GM10266 (cell line): ENCODE measurements at regions not wholly inside any gene's neighbourhood (a gene's known extent, or its start where the extent isn't known, plus 50 kb on each side); places are given as distances from the start of the nearest gene placed in this dataset.

ENCODE experiments used
- DNase-seq: peaks from one replicate; pipeline ENCODE4 v3.0.0; 2012; ENCODE audit errors: extremely low spot score
- TF ChIP-seq, protein P1 (sequence below): IDR thresholded peaks from 2 replicates; pipeline ENCODE4 v1.5.1; 2012; ENCODE audit warnings: mild to moderate bottlenecking, low read depth; ENCODE audit not compliant: control insufficient read depth, insufficient read depth; ENCODE audit errors: missing control alignments

DNA sequence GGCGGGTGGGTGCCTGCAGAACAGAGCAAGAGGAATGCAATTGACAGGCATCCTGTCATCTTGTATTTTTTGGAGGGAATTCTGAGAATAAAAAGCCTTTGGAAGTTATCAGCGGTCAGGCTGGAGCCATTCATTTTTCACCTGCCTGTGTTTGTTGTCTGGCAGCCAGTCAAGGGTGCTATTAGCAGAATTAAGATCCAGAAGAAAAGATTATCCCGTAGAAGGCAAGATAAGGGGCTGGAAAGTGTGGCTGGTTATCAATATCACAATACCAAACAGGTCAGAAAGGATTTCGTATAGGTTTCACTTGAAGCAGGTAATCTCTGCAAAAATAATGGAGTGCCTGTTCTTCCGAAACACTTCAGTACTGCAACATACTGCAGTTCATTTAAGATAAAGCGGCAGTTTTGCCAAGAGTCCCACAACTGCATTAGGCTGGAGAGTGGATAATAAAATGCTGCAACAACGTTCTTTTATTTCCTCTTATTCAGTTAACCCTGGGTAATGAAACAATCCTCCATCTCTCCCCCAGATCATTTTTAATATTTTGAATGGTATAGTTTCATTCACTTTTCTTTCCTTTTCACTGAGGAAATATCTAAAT lies 171.2 kb upstream of the CDKN3 start:
- TF ChIP-seq, protein P1, sequence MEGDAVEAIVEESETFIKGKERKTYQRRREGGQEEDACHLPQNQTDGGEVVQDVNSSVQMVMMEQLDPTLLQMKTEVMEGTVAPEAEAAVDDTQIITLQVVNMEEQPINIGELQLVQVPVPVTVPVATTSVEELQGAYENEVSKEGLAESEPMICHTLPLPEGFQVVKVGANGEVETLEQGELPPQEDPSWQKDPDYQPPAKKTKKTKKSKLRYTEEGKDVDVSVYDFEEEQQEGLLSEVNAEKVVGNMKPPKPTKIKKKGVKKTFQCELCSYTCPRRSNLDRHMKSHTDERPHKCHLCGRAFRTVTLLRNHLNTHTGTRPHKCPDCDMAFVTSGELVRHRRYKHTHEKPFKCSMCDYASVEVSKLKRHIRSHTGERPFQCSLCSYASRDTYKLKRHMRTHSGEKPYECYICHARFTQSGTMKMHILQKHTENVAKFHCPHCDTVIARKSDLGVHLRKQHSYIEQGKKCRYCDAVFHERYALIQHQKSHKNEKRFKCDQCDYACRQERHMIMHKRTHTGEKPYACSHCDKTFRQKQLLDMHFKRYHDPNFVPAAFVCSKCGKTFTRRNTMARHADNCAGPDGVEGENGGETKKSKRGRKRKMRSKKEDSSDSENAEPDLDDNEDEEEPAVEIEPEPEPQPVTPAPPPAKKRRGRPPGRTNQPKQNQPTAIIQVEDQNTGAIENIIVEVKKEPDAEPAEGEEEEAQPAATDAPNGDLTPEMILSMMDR, result no peak
- no peak for DNase-seq

GRCh38 chr14:54226103-54226502 lies 170.7 kb upstream of the CDKN3 start:
- TF ChIP-seq, protein P1, result no peak
- no peak for DNase-seq

DNA sequence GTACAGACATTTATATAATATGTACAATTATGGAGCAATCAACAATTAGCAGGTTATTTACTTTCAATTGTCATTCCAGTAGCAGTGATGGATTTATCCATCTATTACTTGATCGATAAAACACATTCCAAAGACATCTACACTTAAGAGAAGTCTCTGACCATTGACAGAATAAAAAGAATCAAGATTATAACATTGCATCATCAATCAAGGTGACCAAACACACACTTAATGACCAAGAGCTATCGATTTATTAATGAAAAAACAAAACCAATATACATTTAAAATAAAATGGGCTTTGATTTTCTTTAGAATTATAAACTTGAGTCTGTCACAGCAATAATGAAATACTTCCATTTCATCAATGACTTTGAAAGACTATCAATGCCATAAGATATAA lies 170.2 kb upstream of the CDKN3 start:
- DNase-seq, result no peak
- TF ChIP-seq, protein P1, result no peak

- no peak for DNase-seq
- TF ChIP-seq, protein P1, result no peak
These were observed 167.7 kb upstream of the CDKN3 start for GRCh38 chr14:54229136-54229535.

GRCh38 chr14:54230645-54231044 lies 166.2 kb upstream of the CDKN3 start:
- DNase-seq, result no peak
- TF ChIP-seq, protein P1, result no peak

GRCh38 chr14:54232735-54233134 lies 164.1 kb upstream of the CDKN3 start:
- TF ChIP-seq, protein P1, result no peak
- no peak for DNase-seq

GRCh38 chr14:54241517-54241916 lies 155.3 kb upstream of the CDKN3 start:
- no peak for DNase-seq
- TF ChIP-seq, protein P1, result no peak
